ENCODE measurements at regions not wholly inside any gene's neighbourhood (a gene's known extent, or its start where the extent isn't known, plus 50 kb on each side); places are given as distances from the start of the nearest gene placed in this dataset.

DNA sequence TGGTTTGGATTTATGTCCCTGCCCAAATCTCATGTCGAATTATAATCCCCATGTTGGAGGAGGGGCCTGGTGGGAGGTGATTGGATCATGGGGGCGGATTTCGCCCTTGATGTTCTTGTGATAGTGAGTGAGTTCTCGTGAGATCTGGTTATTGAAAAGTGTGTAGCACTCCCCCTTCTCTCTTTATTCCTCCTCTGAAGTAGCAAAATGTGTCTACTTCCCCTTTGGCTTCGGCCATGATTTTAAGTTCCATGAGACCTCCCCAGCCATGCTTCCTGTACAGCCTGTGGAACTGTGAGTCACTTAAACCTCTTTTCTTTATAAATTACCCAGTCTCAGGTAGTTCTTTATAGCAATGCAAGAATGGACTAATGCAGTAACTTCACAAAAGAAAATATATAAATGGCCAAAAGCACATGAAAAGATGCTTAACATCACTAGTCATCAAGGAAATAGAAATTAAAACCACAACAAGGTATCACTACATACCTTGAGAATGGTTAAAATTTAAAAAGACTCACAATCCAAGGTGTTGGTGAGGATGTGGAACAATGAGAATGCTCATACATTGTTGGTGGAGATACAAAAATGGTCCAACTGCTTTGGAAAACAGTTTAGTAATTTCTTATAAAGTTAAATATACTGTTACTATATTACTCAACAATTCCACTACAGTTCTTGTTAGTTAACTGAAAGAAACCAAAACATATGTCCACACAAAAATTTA is 218.7 kb downstream of the SNX10 start:
- Histone ChIP-seq H3K9me3 (ENCODE audit: control insufficient read depth, insufficient read depth, low read length) (no peaks in the 10 kb centered on the region), H3K9ac (ENCODE audit: low read depth, low read length) (no peak overlapping the region), H3K4me3 (ENCODE audit: low read depth, low read length) (no peak overlapping the region), H3K4me1 (ENCODE audit: control insufficient read depth, insufficient read depth, low read length) (no peaks in the 10 kb centered on the region), H3K27me3 (ENCODE audit: control insufficient read depth, insufficient read depth, low read length) (no peaks in the 10 kb centered on the region), H3K36me3 (ENCODE audit: control insufficient read depth, insufficient read depth, low read length) (no peaks in the 10 kb centered on the region)

DNA sequence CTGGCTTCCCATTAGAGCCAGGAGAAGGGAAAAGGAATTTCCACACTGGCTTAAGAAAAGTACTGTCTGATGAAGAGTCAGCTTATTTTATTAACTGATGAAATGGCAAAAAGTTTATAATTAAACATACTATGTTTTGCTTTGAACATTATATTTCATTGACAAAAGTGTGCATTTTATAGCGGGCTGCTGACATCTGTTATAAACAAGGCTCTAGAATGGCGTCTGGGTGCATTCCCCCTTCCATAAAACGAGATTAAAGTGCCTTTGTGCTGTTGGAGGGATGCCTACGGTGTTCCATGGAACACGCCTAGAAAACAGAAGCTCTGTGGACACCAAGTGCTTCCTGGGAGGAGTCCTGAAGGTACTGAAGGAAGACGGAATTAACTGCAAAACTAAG is 220.2 kb downstream of the SNX10 start:
- H3K4me3 ChIP-seq (ENCODE audit: low read depth, low read length), result no peak overlapping the region
- no peaks in the 10 kb centered on the region for H3K36me3 ChIP-seq (ENCODE audit: control insufficient read depth, insufficient read depth, low read length)
- no peak overlapping the region for H3K9ac ChIP-seq (ENCODE audit: low read depth, low read length)
- H3K4me1 ChIP-seq (ENCODE audit: control insufficient read depth, insufficient read depth, low read length), result no peaks in the 10 kb centered on the region
- H3K27me3 ChIP-seq (ENCODE audit: control insufficient read depth, insufficient read depth, low read length), result no peaks in the 10 kb centered on the region
- no peaks in the 10 kb centered on the region for H3K9me3 ChIP-seq (ENCODE audit: control insufficient read depth, insufficient read depth, low read length)

DNA sequence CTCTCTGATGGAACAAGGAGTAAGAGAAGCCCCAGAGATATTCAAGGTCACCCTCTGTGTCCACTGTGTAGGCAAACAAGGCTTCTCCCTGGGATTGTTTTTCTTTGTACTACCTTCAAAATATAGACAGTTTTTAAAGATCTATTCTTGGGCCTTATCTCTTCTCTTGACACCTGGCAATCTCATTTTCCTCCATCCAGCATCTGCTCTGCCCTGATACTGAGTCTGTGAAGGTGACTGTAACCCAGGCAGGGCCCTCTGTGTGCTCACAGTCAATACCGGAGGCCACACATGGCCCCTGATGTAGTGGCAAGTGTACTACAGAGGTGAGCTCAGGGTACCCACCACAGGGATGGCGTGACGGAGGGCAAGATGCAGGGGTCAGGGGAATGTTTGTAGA is 221.1 kb downstream of the SNX10 start:
- Histone ChIP-seq H3K36me3 (ENCODE audit: control insufficient read depth, insufficient read depth, low read length) (no peaks in the 10 kb centered on the region), H3K4me1 (ENCODE audit: control insufficient read depth, insufficient read depth, low read length) (no peaks in the 10 kb centered on the region), H3K9me3 (ENCODE audit: control insufficient read depth, insufficient read depth, low read length) (no peaks in the 10 kb centered on the region), H3K9ac (ENCODE audit: low read depth, low read length) (no peak overlapping the region), H3K4me3 (ENCODE audit: low read depth, low read length) (no peak overlapping the region), H3K27me3 (ENCODE audit: control insufficient read depth, insufficient read depth, low read length) (no peaks in the 10 kb centered on the region)

DNA sequence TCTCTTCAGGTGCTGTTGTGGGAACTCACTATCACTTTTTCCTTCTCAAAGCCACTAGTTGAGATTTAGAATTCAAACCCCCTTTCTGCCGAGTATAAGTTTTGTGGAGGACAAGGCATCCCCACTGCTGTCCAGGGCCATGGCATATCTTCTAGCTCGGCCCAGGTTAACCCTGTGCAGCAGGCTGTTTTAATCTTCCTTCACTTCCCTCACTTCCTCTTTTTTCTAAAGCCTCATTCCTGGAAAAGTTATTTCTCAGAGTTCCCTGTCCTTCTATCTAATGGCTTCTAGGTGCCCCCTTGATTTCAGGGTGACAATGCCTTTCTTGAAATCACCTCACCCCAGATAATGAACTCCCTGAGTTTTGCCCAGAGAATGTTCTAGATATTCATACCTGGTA is 222.3 kb downstream of the SNX10 start:
- Histone ChIP-seq H3K27me3 (ENCODE audit: control insufficient read depth, insufficient read depth, low read length) (no peaks in the 10 kb centered on the region), H3K4me3 (ENCODE audit: low read depth, low read length) (no peak overlapping the region), H3K9ac (ENCODE audit: low read depth, low read length) (no peak overlapping the region), H3K9me3 (ENCODE audit: control insufficient read depth, insufficient read depth, low read length) (no peaks in the 10 kb centered on the region), H3K4me1 (ENCODE audit: control insufficient read depth, insufficient read depth, low read length) (no peaks in the 10 kb centered on the region), H3K36me3 (ENCODE audit: control insufficient read depth, insufficient read depth, low read length) (no peaks in the 10 kb centered on the region)

DNA sequence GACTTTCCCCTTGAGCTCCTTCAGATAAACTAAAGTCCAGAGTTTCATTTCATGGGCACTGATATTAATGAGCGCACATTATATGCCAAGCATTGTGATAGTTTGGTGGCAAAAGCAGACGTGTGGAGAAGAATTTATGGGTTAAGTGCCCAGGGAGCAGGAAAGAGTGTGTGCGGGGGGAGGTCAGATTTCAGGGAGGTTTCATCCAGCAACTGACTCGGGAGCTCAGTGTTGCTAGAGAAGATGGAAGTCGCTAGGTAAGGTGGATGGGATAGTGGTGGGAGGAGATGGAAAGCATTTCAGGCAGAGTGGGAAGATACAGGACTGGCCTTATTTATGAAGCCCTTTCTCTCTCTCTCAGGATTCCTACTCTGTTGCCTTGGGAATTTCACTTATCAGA is 223.0 kb downstream of the SNX10 start:
- Histone ChIP-seq H3K36me3 (ENCODE audit: control insufficient read depth, insufficient read depth, low read length) (no peaks in the 10 kb centered on the region), H3K27me3 (ENCODE audit: control insufficient read depth, insufficient read depth, low read length) (no peaks in the 10 kb centered on the region), H3K4me1 (ENCODE audit: control insufficient read depth, insufficient read depth, low read length) (no peaks in the 10 kb centered on the region), H3K4me3 (ENCODE audit: low read depth, low read length) (no peak overlapping the region), H3K9ac (ENCODE audit: low read depth, low read length) (no peak overlapping the region), H3K9me3 (ENCODE audit: control insufficient read depth, insufficient read depth, low read length) (no peaks in the 10 kb centered on the region)

DNA sequence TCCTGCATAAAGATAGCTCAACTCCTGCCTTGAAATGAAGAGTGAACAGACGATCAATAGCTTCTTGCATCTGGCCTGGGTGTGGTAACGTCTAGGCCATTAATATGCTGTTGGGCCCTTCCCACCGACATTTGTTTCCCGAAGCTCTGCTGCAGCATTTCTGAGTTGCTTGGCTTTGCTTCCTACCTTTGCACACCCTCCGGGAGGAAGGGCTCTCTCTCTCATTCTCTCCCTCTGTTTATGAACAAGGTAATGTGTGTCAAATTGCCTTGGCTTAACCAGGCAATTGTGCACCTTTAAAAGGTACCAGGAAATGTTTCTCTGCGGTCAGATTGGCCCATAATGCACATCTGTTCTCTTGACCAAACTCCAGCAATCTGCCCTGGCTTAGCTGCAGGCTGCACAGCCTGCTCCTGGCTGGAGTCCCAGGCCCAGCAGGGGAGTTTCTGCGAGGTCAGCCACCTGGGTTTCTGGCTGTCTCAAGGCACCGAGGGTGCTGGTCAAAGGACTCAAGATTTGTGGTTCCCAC is 223.7 kb downstream of the SNX10 start:
- no peaks in the 10 kb centered on the region for H3K36me3 ChIP-seq (ENCODE audit: control insufficient read depth, insufficient read depth, low read length)
- H3K4me1 ChIP-seq (ENCODE audit: control insufficient read depth, insufficient read depth, low read length), result no peaks in the 10 kb centered on the region
- no peak overlapping the region for H3K4me3 ChIP-seq (ENCODE audit: low read depth, low read length)
- H3K9ac ChIP-seq (ENCODE audit: low read depth, low read length), result no peak overlapping the region
- H3K27me3 ChIP-seq (ENCODE audit: control insufficient read depth, insufficient read depth, low read length), result no peaks in the 10 kb centered on the region
- no peaks in the 10 kb centered on the region for H3K9me3 ChIP-seq (ENCODE audit: control insufficient read depth, insufficient read depth, low read length)

DNA sequence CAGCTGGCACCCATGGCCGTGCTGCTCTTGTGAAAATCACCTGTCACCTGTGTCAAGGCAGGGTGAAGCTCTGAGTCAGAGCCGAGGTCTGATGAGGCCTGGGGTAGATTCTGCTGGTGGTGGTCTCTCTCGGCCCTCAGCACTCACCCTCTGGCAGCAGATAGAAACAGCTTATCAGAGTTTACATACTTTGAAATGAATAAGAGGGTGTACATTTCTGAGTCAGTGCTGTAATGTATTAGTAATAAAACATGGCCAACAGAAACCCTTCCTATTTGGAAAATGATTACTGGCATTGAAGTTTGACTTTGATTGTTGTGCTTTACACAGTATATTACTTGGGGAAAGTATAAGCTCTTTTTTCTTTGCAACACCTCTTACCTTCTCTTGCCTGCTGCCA is 228.8 kb downstream of the SNX10 start:
- no peak overlapping the region for H3K4me3 ChIP-seq (ENCODE audit: low read depth, low read length)
- H3K9me3 ChIP-seq (ENCODE audit: control insufficient read depth, insufficient read depth, low read length), result no peaks in the 10 kb centered on the region
- no peak overlapping the region for H3K9ac ChIP-seq (ENCODE audit: low read depth, low read length)
- no peaks in the 10 kb centered on the region for H3K36me3 ChIP-seq (ENCODE audit: control insufficient read depth, insufficient read depth, low read length)
- no peaks in the 10 kb centered on the region for H3K27me3 ChIP-seq (ENCODE audit: control insufficient read depth, insufficient read depth, low read length)
- H3K4me1 ChIP-seq (ENCODE audit: control insufficient read depth, insufficient read depth, low read length), result no peaks in the 10 kb centered on the region

DNA sequence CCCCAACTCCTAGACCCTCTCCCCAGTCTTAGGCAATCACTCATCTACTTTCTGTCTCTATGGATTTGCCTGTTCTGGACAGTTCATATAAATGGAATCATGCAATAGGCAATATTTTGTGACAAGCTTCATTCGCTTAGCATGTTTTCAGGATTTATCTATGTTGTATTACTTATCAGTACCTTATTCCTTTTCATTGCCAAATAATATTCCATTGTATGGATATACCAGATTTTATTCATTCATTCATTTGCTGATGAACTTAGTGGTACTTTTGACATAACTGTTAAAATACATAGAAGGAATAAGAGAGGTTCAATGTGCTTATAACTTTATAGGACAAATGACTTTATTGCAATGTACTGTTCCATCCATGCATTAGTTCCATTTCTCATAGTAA is 231.0 kb downstream of the SNX10 start:
- no peaks in the 10 kb centered on the region for H3K9me3 ChIP-seq (ENCODE audit: control insufficient read depth, insufficient read depth, low read length)
- H3K27me3 ChIP-seq (ENCODE audit: control insufficient read depth, insufficient read depth, low read length), result no peaks in the 10 kb centered on the region
- H3K9ac ChIP-seq (ENCODE audit: low read depth, low read length), result no peak overlapping the region
- no peaks in the 10 kb centered on the region for H3K4me1 ChIP-seq (ENCODE audit: control insufficient read depth, insufficient read depth, low read length)
- H3K36me3 ChIP-seq (ENCODE audit: control insufficient read depth, insufficient read depth, low read length), result no peaks in the 10 kb centered on the region
- H3K4me3 ChIP-seq (ENCODE audit: low read depth, low read length), result no peak overlapping the region

DNA sequence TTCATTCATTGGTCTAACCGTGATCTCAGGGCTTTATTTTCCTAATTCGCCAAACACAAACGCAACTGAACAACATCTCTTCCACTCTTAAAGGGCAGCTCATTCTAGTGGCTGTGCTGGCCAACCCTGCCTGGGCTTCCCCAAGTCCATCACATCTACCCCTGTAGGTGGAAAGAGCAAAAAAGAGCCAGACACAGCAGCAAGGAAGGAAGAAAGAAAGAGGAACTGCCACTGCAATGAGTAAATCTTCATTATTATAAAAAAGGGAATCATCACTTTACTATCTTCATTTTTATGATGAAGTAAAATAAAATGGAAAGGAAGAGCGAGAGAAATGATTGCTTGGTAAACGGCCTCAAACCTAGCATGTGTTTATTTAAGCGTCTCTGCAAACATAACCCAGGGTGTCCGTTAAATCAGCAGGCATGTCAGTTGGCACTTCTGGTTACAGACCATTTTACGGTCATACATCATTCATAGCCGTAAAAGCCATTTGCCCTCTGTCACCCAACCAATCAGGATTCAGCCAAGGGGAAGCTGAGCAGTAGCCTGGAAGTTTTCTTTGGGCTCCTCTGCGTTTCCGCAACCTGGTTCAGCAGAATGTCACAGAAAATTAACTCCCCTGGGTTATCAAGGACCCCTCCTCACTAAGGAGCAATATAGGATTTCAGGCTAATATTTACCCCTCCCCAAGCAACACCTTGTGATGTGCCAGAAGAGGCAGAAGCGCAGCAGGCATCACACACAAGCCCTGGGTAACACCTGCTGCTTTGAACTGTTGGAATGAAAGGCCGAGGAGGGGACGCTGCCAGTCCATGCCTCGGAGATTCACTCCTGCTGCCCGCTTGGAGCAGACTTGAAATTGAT is 234.0 kb downstream of the SNX10 start:
- no peaks in the 10 kb centered on the region for H3K9me3 ChIP-seq (ENCODE audit: control insufficient read depth, insufficient read depth, low read length)
- H3K4me1 ChIP-seq (ENCODE audit: control insufficient read depth, insufficient read depth, low read length), result no peaks in the 10 kb centered on the region
- no peaks in the 10 kb centered on the region for H3K36me3 ChIP-seq (ENCODE audit: control insufficient read depth, insufficient read depth, low read length)
- no peak overlapping the region for H3K9ac ChIP-seq (ENCODE audit: low read depth, low read length)
- H3K27me3 ChIP-seq (ENCODE audit: control insufficient read depth, insufficient read depth, low read length), result no peaks in the 10 kb centered on the region
- no peak overlapping the region for H3K4me3 ChIP-seq (ENCODE audit: low read depth, low read length)

DNA sequence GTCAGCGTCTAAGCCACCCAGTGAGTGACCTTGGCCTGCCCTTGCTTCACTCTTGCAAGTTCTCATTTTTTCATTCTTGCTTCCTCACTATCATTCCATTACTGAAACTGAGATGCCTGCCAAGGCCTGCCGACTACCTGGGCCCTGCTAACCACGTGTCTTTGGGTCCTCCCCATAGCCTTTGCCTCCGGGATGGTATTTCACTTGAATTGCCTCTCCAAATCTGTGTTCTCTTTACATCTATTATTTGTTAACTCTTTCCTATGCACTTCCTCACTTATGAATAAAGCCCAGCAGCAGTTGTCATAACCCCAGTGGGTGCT is 234.6 kb downstream of the SNX10 start:
- Histone ChIP-seq H3K9me3 (ENCODE audit: control insufficient read depth, insufficient read depth, low read length) (no peaks in the 10 kb centered on the region), H3K36me3 (ENCODE audit: control insufficient read depth, insufficient read depth, low read length) (no peaks in the 10 kb centered on the region), H3K27me3 (ENCODE audit: control insufficient read depth, insufficient read depth, low read length) (no peaks in the 10 kb centered on the region), H3K9ac (ENCODE audit: low read depth, low read length) (no peak overlapping the region), H3K4me3 (ENCODE audit: low read depth, low read length) (no peak overlapping the region), H3K4me1 (ENCODE audit: control insufficient read depth, insufficient read depth, low read length) (no peaks in the 10 kb centered on the region)

DNA sequence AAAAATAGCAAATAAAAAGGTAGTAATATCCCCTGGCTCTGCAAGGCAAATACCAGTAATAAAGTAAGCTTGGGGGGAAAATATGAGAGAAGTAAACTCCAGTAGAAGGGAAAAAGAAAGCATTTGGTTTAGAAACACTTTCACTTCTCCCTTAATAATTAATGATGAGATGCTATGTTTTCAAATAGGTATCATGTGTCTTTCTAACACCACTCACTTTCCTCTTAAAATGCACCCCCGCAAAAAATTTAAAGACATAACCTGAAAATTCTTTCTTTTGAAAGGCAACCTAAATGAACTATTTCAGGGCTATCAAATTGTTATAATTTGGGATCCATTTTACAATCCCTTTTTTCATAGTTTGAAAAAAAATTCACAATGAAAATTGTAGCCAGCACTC is 240.3 kb downstream of the SNX10 start:
- Histone ChIP-seq H3K9ac (ENCODE audit: low read depth, low read length) (no peak overlapping the region), H3K9me3 (ENCODE audit: control insufficient read depth, insufficient read depth, low read length) (no peaks in the 10 kb centered on the region), H3K36me3 (ENCODE audit: control insufficient read depth, insufficient read depth, low read length) (no peaks in the 10 kb centered on the region), H3K4me1 (ENCODE audit: control insufficient read depth, insufficient read depth, low read length) (no peaks in the 10 kb centered on the region), H3K27me3 (ENCODE audit: control insufficient read depth, insufficient read depth, low read length) (no peaks in the 10 kb centered on the region), H3K4me3 (ENCODE audit: low read depth, low read length) (no peak overlapping the region)

DNA sequence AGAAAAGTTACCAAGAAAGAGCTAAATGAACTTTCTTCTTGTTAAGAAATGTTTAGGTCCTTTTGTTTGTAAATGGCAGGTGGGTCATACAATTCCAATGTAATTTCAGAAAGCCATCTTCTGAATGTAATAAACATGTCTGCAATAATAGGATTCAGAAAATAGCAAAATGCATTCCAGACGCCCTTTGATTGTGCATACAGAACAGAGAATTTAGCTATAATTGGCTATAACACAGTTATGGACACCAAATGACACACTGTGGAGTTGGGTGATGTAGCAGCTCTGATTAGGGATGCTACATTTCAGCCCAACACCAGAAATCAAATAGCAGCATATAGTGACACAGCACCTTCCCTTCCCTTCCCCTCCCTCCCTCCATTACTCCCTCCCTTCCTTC is 240.8 kb downstream of the SNX10 start:
- no peaks in the 10 kb centered on the region for H3K9me3 ChIP-seq (ENCODE audit: control insufficient read depth, insufficient read depth, low read length)
- H3K4me1 ChIP-seq (ENCODE audit: control insufficient read depth, insufficient read depth, low read length), result no peaks in the 10 kb centered on the region
- no peak overlapping the region for H3K4me3 ChIP-seq (ENCODE audit: low read depth, low read length)
- H3K9ac ChIP-seq (ENCODE audit: low read depth, low read length), result no peak overlapping the region
- H3K36me3 ChIP-seq (ENCODE audit: control insufficient read depth, insufficient read depth, low read length), result no peaks in the 10 kb centered on the region
- H3K27me3 ChIP-seq (ENCODE audit: control insufficient read depth, insufficient read depth, low read length), result no peaks in the 10 kb centered on the region

Measured in iPS-15b (cell line).